ENCODE measurements at regions not wholly inside any gene's neighbourhood (a gene's known extent, or its start where the extent isn't known, plus 50 kb on each side); places are given as distances from the start of the nearest gene placed in this dataset.
A peak's percentile ranks its signal among the peaks of the same experiment; 100 is the strongest.
"Not testable (repeated sequence)": the region's sequence is repeated elsewhere in the genome, so short reads cannot be mapped to it uniquely, and the experiment has no call there.

GRCh38 chr5:108696951-108697715, 50.6 kb upstream of the FER start:
- ChIA-PET CTCF (interaction anchor here (0.6 to 0.7 kb wide), 2 partner anchors 11 to 42 kb away, joined by 3 read pairs; no protein-coding TSS in a partner anchor), POLR2A (no interaction called here)
- intact Hi-C loops (cut with micrococcal nuclease), result no loop called here
- Histone ChIP-seq H3K27me3 (ENCODE audit: control insufficient read depth in 2 of 2, insufficient read depth in 2 of 2, low read length in 2 of 2) (no peaks in the 10 kb centered on the region), H3K36me3 (ENCODE audit: control insufficient read depth in 2 of 3, insufficient read depth in 3 of 3, low read length in 3 of 3) (no peaks in the 10 kb centered on the region), H3K9me3 (ENCODE audit: control insufficient read depth in 2 of 3, low read length in 3 of 3) (no peaks in the 10 kb centered on the region), H3K4me3 (ENCODE audit: low read length) (no peak overlapping the region), H3K4me1 (ENCODE audit: control insufficient read depth in 2 of 2, insufficient read depth in 2 of 2, low read length in 2 of 2) (no peaks in the 10 kb centered on the region), H3K27ac (ENCODE audit: low read depth, low read length) (no peak overlapping the region)
- Mint-ChIP-seq H3K4me3 (no peak overlapping the region), H3K27me3 (peaks cover 0 to 9% (median 0%) of the 10 kb centered on the region in 5 donors), H3K9me3 (no peaks in the 10 kb centered on the region), H3K4me1 (no peaks in the 10 kb centered on the region), H3K36me3 (no peaks in the 10 kb centered on the region), H3K27ac (no peak overlapping the region)
- ATAC-seq (no peak), DNase-seq (no peak)

- ChIA-PET POLR2A (no interaction called here), CTCF (interaction anchor here (0.6 to 0.7 kb wide), 2 partner anchors 42 to 962 kb away, joined by 3 to 4 read pairs; no protein-coding TSS in a partner anchor)
- Histone ChIP-seq H3K36me3 (ENCODE audit: control insufficient read depth in 2 of 3, insufficient read depth in 3 of 3, low read length in 3 of 3) (no peaks in the 10 kb centered on the region), H3K27me3 (ENCODE audit: control insufficient read depth in 2 of 2, insufficient read depth in 2 of 2, low read length in 2 of 2) (no peaks in the 10 kb centered on the region), H3K4me3 (ENCODE audit: low read length) (no peak overlapping the region), H3K9me3 (ENCODE audit: control insufficient read depth in 2 of 3, low read length in 3 of 3) (no peaks in the 10 kb centered on the region), H3K27ac (ENCODE audit: low read depth, low read length) (no peak overlapping the region), H3K4me1 (ENCODE audit: control insufficient read depth in 2 of 2, insufficient read depth in 2 of 2, low read length in 2 of 2) (no peaks in the 10 kb centered on the region)
- intact Hi-C loops (cut with micrococcal nuclease), result no loop called here
- Mint-ChIP-seq H3K4me1 (no peaks in the 10 kb centered on the region), H3K9me3 (no peaks in the 10 kb centered on the region), H3K4me3 (no peak overlapping the region), H3K27ac (no peak overlapping the region), H3K36me3 (no peaks in the 10 kb centered on the region), H3K27me3 (peaks cover 0 to 9% (median 5%) of the 10 kb centered on the region in 5 donors)
- DNase-seq, result no peak
- ATAC-seq, result no peak
These were observed 51.3 kb upstream of the FER start for GRCh38 chr5:108696407-108696806.

GRCh38 chr5:108688485-108688884, 59.2 kb upstream of the FER start:
- CTCF ChIA-PET, result interaction anchor here (0.9 kb wide), 1 partner anchor 10 kb away, joined by 3 read pairs; no protein-coding TSS in a partner anchor
- Histone ChIP-seq H3K27ac (ENCODE audit: low read depth, low read length) (no peak overlapping the region), H3K4me3 (ENCODE audit: low read length) (no peak overlapping the region), H3K36me3 (ENCODE audit: control insufficient read depth in 2 of 3, insufficient read depth in 3 of 3, low read length in 3 of 3) (no peaks in the 10 kb centered on the region), H3K9me3 (ENCODE audit: control insufficient read depth in 2 of 3, low read length in 3 of 3) (no peaks in the 10 kb centered on the region), H3K27me3 (ENCODE audit: control insufficient read depth in 2 of 2, insufficient read depth in 2 of 2, low read length in 2 of 2) (no peaks in the 10 kb centered on the region), H3K4me1 (ENCODE audit: control insufficient read depth in 2 of 2, insufficient read depth in 2 of 2, low read length in 2 of 2) (no peaks in the 10 kb centered on the region)
- Mint-ChIP-seq H3K9me3 (no peaks in the 10 kb centered on the region), H3K27me3 (peaks cover 0 to 7% (median 0%) of the 10 kb centered on the region in 5 donors), H3K27ac (no peak overlapping the region), H3K36me3 (no peaks in the 10 kb centered on the region), H3K4me3 (no peak overlapping the region), H3K4me1 (no peaks in the 10 kb centered on the region)
- DNase-seq, result no peak
- intact Hi-C loops (cut with micrococcal nuclease), result loop anchor here in 1 of 2 donors (10.0 kb wide), 1 partner anchor 636 kb away; no protein-coding TSS in a partner anchor
- POLR2A ChIA-PET, result no interaction called here
- no peak for ATAC-seq

GRCh38 chr5:108687595-108688200, 60.0 kb upstream of the FER start:
- Histone ChIP-seq H3K27me3 (ENCODE audit: control insufficient read depth in 2 of 2, insufficient read depth in 2 of 2, low read length in 2 of 2) (no peaks in the 10 kb centered on the region), H3K27ac (ENCODE audit: low read depth, low read length) (no peak overlapping the region), H3K4me1 (ENCODE audit: control insufficient read depth in 2 of 2, insufficient read depth in 2 of 2, low read length in 2 of 2) (no peaks in the 10 kb centered on the region), H3K4me3 (ENCODE audit: low read length) (no peak overlapping the region), H3K9me3 (ENCODE audit: control insufficient read depth in 2 of 3, low read length in 3 of 3) (no peaks in the 10 kb centered on the region), H3K36me3 (ENCODE audit: control insufficient read depth in 2 of 3, insufficient read depth in 3 of 3, low read length in 3 of 3) (no peaks in the 10 kb centered on the region)
- intact Hi-C loops (cut with micrococcal nuclease), result loop anchor here in 1 of 2 donors (10.0 kb wide), 1 partner anchor 637 kb away; no protein-coding TSS in a partner anchor
- peaks cover 0 to 7% (median 0%) of the 10 kb centered on the region in 5 donors for H3K27me3 Mint-ChIP-seq
- ATAC-seq (no peak), DNase-seq (no peak)
- H3K4me1 Mint-ChIP-seq, result no peaks in the 10 kb centered on the region
- H3K9me3 Mint-ChIP-seq, result no peaks in the 10 kb centered on the region
- H3K36me3 Mint-ChIP-seq, result no peaks in the 10 kb centered on the region
- H3K27ac Mint-ChIP-seq, result peak overlapping the region in 1 of 9 donors; percentile 53
- POLR2A ChIA-PET, result interaction anchor here (0.6 kb wide), 1 partner anchor 726 kb away, joined by 3 read pairs; no protein-coding TSS in a partner anchor
- CTCF ChIA-PET, result no interaction called here
- no peak overlapping the region for H3K4me3 Mint-ChIP-seq

- ChIA-PET POLR2A (interaction anchor here (0.6 kb wide), 1 partner anchor 727 kb away, joined by 3 read pairs; no protein-coding TSS in a partner anchor), CTCF (no interaction called here)
- peaks cover 0 to 2% (median 0%) of the 10 kb centered on the region in 5 donors for H3K27me3 Mint-ChIP-seq
- ATAC-seq (no peak), DNase-seq (no peak)
- no peaks in the 10 kb centered on the region for H3K27me3 ChIP-seq (ENCODE audit: control insufficient read depth in 2 of 2, insufficient read depth in 2 of 2, low read length in 2 of 2)
- no peak overlapping the region for H3K27ac Mint-ChIP-seq
- no peaks in the 10 kb centered on the region for H3K4me1 Mint-ChIP-seq
- H3K4me3 Mint-ChIP-seq, result no peak overlapping the region
- no peak overlapping the region for H3K27ac ChIP-seq (ENCODE audit: low read depth, low read length)
- H3K36me3 Mint-ChIP-seq, result no peaks in the 10 kb centered on the region
- no peaks in the 10 kb centered on the region for H3K4me1 ChIP-seq (ENCODE audit: control insufficient read depth in 2 of 2, insufficient read depth in 2 of 2, low read length in 2 of 2)
- intact Hi-C loops (cut with micrococcal nuclease), result loop anchor here in 1 of 2 donors (10.0 kb wide), 1 partner anchor 638 kb away; no protein-coding TSS in a partner anchor
- H3K4me3 ChIP-seq (ENCODE audit: low read length), result no peak overlapping the region
- no peaks in the 10 kb centered on the region for H3K9me3 Mint-ChIP-seq
- no peaks in the 10 kb centered on the region for H3K9me3 ChIP-seq (ENCODE audit: control insufficient read depth in 2 of 3, low read length in 3 of 3)
- H3K36me3 ChIP-seq (ENCODE audit: control insufficient read depth in 2 of 3, insufficient read depth in 3 of 3, low read length in 3 of 3), result no peaks in the 10 kb centered on the region
These were observed 61.0 kb upstream of the FER start for GRCh38 chr5:108686676-108687075.

GRCh38 chr5:108685448-108686216, 62.1 kb upstream of the FER start:
- H3K4me1 ChIP-seq (ENCODE audit: control insufficient read depth in 2 of 2, insufficient read depth in 2 of 2, low read length in 2 of 2); POLR2A ChIA-PET; H3K4me3 Mint-ChIP-seq; DNase-seq; H3K4me1 Mint-ChIP-seq; H3K27me3 Mint-ChIP-seq; H3K9me3 Mint-ChIP-seq; ATAC-seq; H3K36me3 ChIP-seq (ENCODE audit: control insufficient read depth in 2 of 3, insufficient read depth in 3 of 3, low read length in 3 of 3); H3K9me3 ChIP-seq (ENCODE audit: control insufficient read depth in 2 of 3, low read length in 3 of 3); H3K4me3 ChIP-seq (ENCODE audit: low read length); H3K27ac ChIP-seq (ENCODE audit: low read depth, low read length); H3K27ac Mint-ChIP-seq; H3K36me3 Mint-ChIP-seq; H3K27me3 ChIP-seq (ENCODE audit: control insufficient read depth in 2 of 2, insufficient read depth in 2 of 2, low read length in 2 of 2): not testable (repeated sequence)
- CTCF ChIA-PET, result interaction anchor here (0.6 kb wide), 1 partner anchor 12 kb away, joined by 3 read pairs; no protein-coding TSS in a partner anchor
- intact Hi-C loops (cut with micrococcal nuclease), result loop anchor here in 1 of 2 donors (10.0 kb wide), 1 partner anchor 639 kb away; no protein-coding TSS in a partner anchor
